ENCODE measurements at regions not wholly inside any gene's neighbourhood (a gene's known extent, or its start where the extent isn't known, plus 50 kb on each side); places are given as distances from the start of the nearest gene placed in this dataset.

DNA sequence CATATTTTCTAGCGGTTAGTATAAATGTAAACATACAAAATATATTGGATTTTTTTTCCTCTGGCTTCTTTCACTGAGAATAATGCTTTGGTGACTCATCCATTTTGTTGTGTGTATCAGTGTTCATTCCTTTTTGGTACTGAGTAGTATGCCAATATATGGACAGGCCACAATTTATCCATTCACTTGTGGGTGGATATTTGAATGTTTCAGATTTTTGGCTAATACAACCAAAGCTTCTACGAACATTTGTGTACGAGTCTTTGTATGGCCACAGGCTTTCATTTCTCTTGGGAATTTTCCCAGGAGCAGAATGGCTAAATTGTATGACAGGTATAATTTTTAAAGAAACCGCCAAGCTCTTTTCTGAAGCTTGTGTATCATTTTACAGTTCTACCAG is 677.5 kb downstream of the HDGFL1 start:
- TF ChIP-seq ZNF614 (CRISPR knock-in tag; IDR thresholded peaks at IDR 0.05; ENCODE audit: borderline replicate concordance): no peak
- no peak for TF ChIP-seq MAX (IDR thresholded peaks at IDR 0.05)

Data from HepG2 (cell line).